GM21529 (cell line): ENCODE measurements at regions not wholly inside any gene's neighbourhood (a gene's known extent, or its start where the extent isn't known, plus 50 kb on each side); places are given as distances from the start of the nearest gene placed in this dataset.

Experiments used
- ATAC-seq: cut with Tn5 transposase; IDR thresholded peaks from one replicate; pipeline ENCODE4 v1.9.1; 2021; ENCODE audit not compliant: unreplicated experiment

- ATAC-seq: no peak
Measured at GRCh38 chr17:15048933-15049794, 216.0 kb downstream of the PMP22 start.

- no peak for ATAC-seq
Measured at GRCh38 chr17:15048381-15048780, 216.7 kb downstream of the PMP22 start.

GRCh38 chr17:15042311-15042710 is 222.8 kb downstream of the PMP22 start:
- no peak for ATAC-seq

GRCh38 chr17:15039366-15039765 is 225.8 kb downstream of the PMP22 start:
- no peak for ATAC-seq

GRCh38 chr17:15038656-15039055 is 226.5 kb downstream of the PMP22 start:
- ATAC-seq: no peak

- no peak for ATAC-seq
Measured at GRCh38 chr17:15036238-15036637, 228.9 kb downstream of the PMP22 start.

GRCh38 chr17:15031975-15032374 is 233.2 kb downstream of the PMP22 start:
- no peak for ATAC-seq

- no peak for ATAC-seq
Measured at GRCh38 chr17:15029469-15029868, 235.7 kb downstream of the PMP22 start.

GRCh38 chr17:15027853-15028252 is 237.3 kb downstream of the PMP22 start:
- no peak for ATAC-seq

- ATAC-seq: no peak
Measured at GRCh38 chr17:15026088-15026487, 239.0 kb downstream of the PMP22 start.

GRCh38 chr17:15023589-15024336 is 241.4 kb downstream of the PMP22 start:
- ATAC-seq: no peak

GRCh38 chr17:15019158-15019557 is 246.0 kb downstream of the PMP22 start:
- ATAC-seq: no peak

GRCh38 chr17:15012351-15012980 is 252.7 kb downstream of the PMP22 start:
- no peak for ATAC-seq

- no peak for ATAC-seq
Measured at GRCh38 chr17:15009087-15009486, 256.0 kb downstream of the PMP22 start.

- no peak for ATAC-seq
Measured at GRCh38 chr17:15007147-15007553, 258.0 kb downstream of the PMP22 start.

- no peak for ATAC-seq
Measured at GRCh38 chr17:15006421-15007128, 258.6 kb downstream of the PMP22 start.

GRCh38 chr17:15000661-15001060 is 264.5 kb downstream of the PMP22 start:
- no peak for ATAC-seq

- ATAC-seq: no peak
Measured at GRCh38 chr17:14997290-14997689, 267.8 kb downstream of the PMP22 start.

- ATAC-seq: no peak
Measured at GRCh38 chr17:14986127-14986526, 279.0 kb downstream of the PMP22 start.

- no peak for ATAC-seq
Measured at GRCh38 chr17:14972844-14973243, 292.3 kb downstream of the PMP22 start.

- ATAC-seq: no peak
Measured at GRCh38 chr17:14971054-14971453, 294.1 kb downstream of the PMP22 start.
